ENCODE measurements at regions not wholly inside any gene's neighbourhood (a gene's known extent, or its start where the extent isn't known, plus 50 kb on each side); places are given as distances from the start of the nearest gene placed in this dataset.

- H3K27ac ChIP-seq = no peak overlapping the region
- H3K4me1 ChIP-seq = peaks cover 4 to 9% (median 6%) of the 10 kb centered on the region in 3 donors
- H3K27me3 ChIP-seq = no peaks in the 10 kb centered on the region
- TF ChIP-seq CTCF (IDR thresholded peaks at IDR 0.05) = no peak
- H3K4me3 ChIP-seq = no peak overlapping the region
- DNase-seq (peak in 5 of 6 donors; percentile 49 to 74 (median 60)), FAIRE-seq (no peak), ATAC-seq (peak; percentile 60 to 93 (median 73))
- H3K9me3 ChIP-seq = no peaks in the 10 kb centered on the region
- intact Hi-C loops (cut with DNase I) = no loop called here
- no peaks in the 10 kb centered on the region for H3K36me3 ChIP-seq
- whole genome bisulfite sequencing, 2 donors = 1 to 5% methylated on average over 2 of the region's 2 CpGs
Observed at GRCh38 chr14:81727218-81727617, 193.6 kb upstream of the SEL1L start.

GRCh38 chr14:81728447-81728846 lies 194.8 kb upstream of the SEL1L start:
- DNase-seq (no peak), FAIRE-seq (no peak), ATAC-seq (no peak)
- intact Hi-C loops (cut with DNase I) = no loop called here
- 68 to 72% methylated on average over 2 of the region's 2 CpGs for WGBS, 2 donors
- H3K27me3 ChIP-seq = no peaks in the 10 kb centered on the region
- H3K4me3 ChIP-seq = no peak overlapping the region
- TF ChIP-seq CTCF (IDR thresholded peaks at IDR 0.05) = no peak
- H3K27ac ChIP-seq = no peak overlapping the region
- peaks cover 4 to 9% (median 6%) of the 10 kb centered on the region in 3 donors for H3K4me1 ChIP-seq
- H3K36me3 ChIP-seq = no peaks in the 10 kb centered on the region
- H3K9me3 ChIP-seq = no peaks in the 10 kb centered on the region

- FAIRE-seq (no peak), ATAC-seq (no peak), DNase-seq (no peak)
- Histone ChIP-seq H3K4me3 (no peak overlapping the region), H3K36me3 (no peaks in the 10 kb centered on the region), H3K27me3 (no peaks in the 10 kb centered on the region), H3K4me1 (peaks cover 4 to 9% (median 6%) of the 10 kb centered on the region in 3 donors), H3K9me3 (no peaks in the 10 kb centered on the region), H3K27ac (no peak overlapping the region)
- intact Hi-C loops (cut with DNase I) = no loop called here
- TF ChIP-seq CTCF (IDR thresholded peaks at IDR 0.05) = no peak
- WGBS, 2 donors = 70 to 74% methylated on average over 3 of the region's 3 CpGs
Observed at GRCh38 chr14:81729622-81730021, 196.0 kb upstream of the SEL1L start.

- WGBS, 2 donors = 55 to 61% methylated on average over 2 of the region's 2 CpGs
- FAIRE-seq = no peak
- no peak for TF ChIP-seq CTCF (IDR thresholded peaks at IDR 0.05)
- no peak overlapping the region for H3K27ac ChIP-seq
- ATAC-seq = no peak
- H3K36me3 ChIP-seq = no peaks in the 10 kb centered on the region
- DNase-seq = no peak
- no peaks in the 10 kb centered on the region for H3K27me3 ChIP-seq
- no peaks in the 10 kb centered on the region for H3K9me3 ChIP-seq
- intact Hi-C loops (cut with DNase I) = no loop called here
- H3K4me1 ChIP-seq = no peaks in the 10 kb centered on the region
- H3K4me3 ChIP-seq = no peak overlapping the region
Observed at GRCh38 chr14:81737938-81738337, 204.3 kb upstream of the SEL1L start.

GRCh38 chr14:81738946-81739659 lies 205.4 kb upstream of the SEL1L start:
- Histone ChIP-seq H3K9me3 (no peaks in the 10 kb centered on the region), H3K4me1 (no peaks in the 10 kb centered on the region), H3K27me3 (no peaks in the 10 kb centered on the region), H3K36me3 (no peaks in the 10 kb centered on the region), H3K4me3 (no peak overlapping the region), H3K27ac (no peak overlapping the region)
- FAIRE-seq = no peak
- intact Hi-C loops (cut with DNase I) = no loop called here
- TF ChIP-seq CTCF (IDR thresholded peaks at IDR 0.05) = no peak
- 74 to 86% methylated on average over 4 of the region's 4 CpGs for WGBS, 2 donors
- no peak for ATAC-seq
- DNase-seq = no peak
